ENCODE measurements at regions not wholly inside any gene's neighbourhood (a gene's known extent, or its start where the extent isn't known, plus 50 kb on each side); places are given as distances from the start of the nearest gene placed in this dataset.
A peak's percentile ranks its signal among the peaks of the same experiment; 100 is the strongest.
"Not testable (repeated sequence)": the region's sequence is repeated elsewhere in the genome, so short reads cannot be mapped to it uniquely, and the experiment has no call there.

DNA sequence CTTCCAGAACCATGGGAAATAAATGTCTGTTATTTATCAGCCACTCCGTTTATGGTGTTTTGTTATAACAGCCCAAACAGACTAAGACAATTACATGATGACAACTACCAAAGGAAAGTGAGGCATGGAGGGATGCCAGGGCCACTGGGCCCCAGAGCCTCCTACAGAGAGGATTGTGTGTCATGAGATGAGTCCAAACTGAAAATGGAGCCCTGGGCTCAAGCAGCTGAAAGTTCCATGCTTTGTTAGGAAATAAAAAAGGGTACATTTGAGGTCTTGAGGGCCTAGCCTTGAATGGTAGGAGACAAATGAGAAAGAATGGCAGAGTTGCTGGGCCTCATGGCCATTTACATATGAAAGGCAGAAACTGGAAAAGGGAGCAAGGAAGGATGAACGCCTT lies 586.5 kb downstream of the CETN3 start:
- WGBS, 2 experiments (ENCODE audit: low coverage in 1 of 2, low lambda C conversion rate in 2 of 2, missing lambda C conversion rate in 2 of 2) = 79 to 82% methylated on average over 2 of the region's 2 CpGs
- TF ChIP-seq EZH2 (IDR thresholded peaks at IDR 0.05; ENCODE audit: insufficient read depth, poor library complexity, severe bottlenecking) (no peak), EZH2phosphoT487 (IDR thresholded peaks at IDR 0.05; ENCODE audit: insufficient read depth, low read depth) (no peak)
- no peaks in the 10 kb centered on the region for H3K36me3 ChIP-seq (ENCODE audit: low read depth)
- H3K9me2 ChIP-seq (ENCODE audit: insufficient read depth) = peaks cover 5% of the 10 kb centered on the region; the same call in 1 of the 2 replicates
- H3F3A ChIP-seq (ENCODE audit: insufficient read depth) = no peaks in the 10 kb centered on the region
- no peak overlapping the region for H3K4me2 ChIP-seq (ENCODE audit: unreplicated experiment)
- no peaks in the 10 kb centered on the region for H3K9me3 ChIP-seq (ENCODE audit: low read depth)
- H3K27me3 ChIP-seq (replicated peaks; ENCODE audit: insufficient read depth) = no peaks in the 10 kb centered on the region
- no peak overlapping the region for H3K9ac ChIP-seq
- no peak overlapping the region for H3K4me3 ChIP-seq
- no peaks in the 10 kb centered on the region for H3K79me2 ChIP-seq (ENCODE audit: insufficient read depth)
- in situ Hi-C loops (cut with MboI) = no loop called here
- no peaks in the 10 kb centered on the region for H3K4me1 ChIP-seq (ENCODE audit: insufficient read depth)
- H2AFZ ChIP-seq = no peak overlapping the region
- DNase-seq = no peak
- no peaks in the 10 kb centered on the region for H4K20me1 ChIP-seq (ENCODE audit: insufficient read depth)
- no peak overlapping the region for H3K27ac ChIP-seq

DNA sequence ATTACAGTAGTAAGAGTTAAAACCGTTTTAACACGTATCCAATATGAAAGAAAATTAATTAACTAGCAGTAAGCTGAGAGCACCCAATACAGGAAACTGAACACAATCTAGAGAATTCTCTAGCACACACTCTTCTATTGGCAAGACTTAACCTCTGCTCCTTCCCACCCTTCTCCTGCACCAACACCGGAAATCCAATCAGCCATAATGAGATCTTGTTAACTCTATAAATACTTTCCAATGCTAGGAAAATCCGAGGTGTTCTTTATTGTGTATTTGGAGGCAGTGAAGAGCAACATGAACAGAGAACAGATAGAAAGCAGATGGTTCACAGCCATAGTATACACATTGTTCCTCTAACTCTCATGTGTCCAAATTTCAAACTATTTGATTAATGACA lies 591.7 kb downstream of the CETN3 start:
- Histone ChIP-seq H3K27ac (no peak overlapping the region), H3K4me3 (no peak overlapping the region), H3K36me3 (ENCODE audit: low read depth) (no peaks in the 10 kb centered on the region), H3F3A (ENCODE audit: insufficient read depth) (no peaks in the 10 kb centered on the region), H3K79me2 (ENCODE audit: insufficient read depth) (no peaks in the 10 kb centered on the region), H3K4me2 (ENCODE audit: unreplicated experiment) (no peak overlapping the region), H4K20me1 (ENCODE audit: insufficient read depth) (no peaks in the 10 kb centered on the region), H2AFZ (no peak overlapping the region), H3K9me2 (ENCODE audit: insufficient read depth) (no peaks in the 10 kb centered on the region), H3K9me3 (ENCODE audit: low read depth) (no peaks in the 10 kb centered on the region), H3K27me3 (replicated peaks; ENCODE audit: insufficient read depth) (no peaks in the 10 kb centered on the region), H3K4me1 (ENCODE audit: insufficient read depth) (no peaks in the 10 kb centered on the region), H3K9ac (no peak overlapping the region)
- 31 to 32% methylated on average over 4 of the region's 4 CpGs for WGBS, 2 experiments (ENCODE audit: low coverage in 1 of 2, low lambda C conversion rate in 2 of 2, missing lambda C conversion rate in 2 of 2)
- in situ Hi-C loops (cut with MboI) = no loop called here
- TF ChIP-seq EZH2phosphoT487 (IDR thresholded peaks at IDR 0.05; ENCODE audit: insufficient read depth, low read depth) (no peak), EZH2 (IDR thresholded peaks at IDR 0.05; ENCODE audit: insufficient read depth, poor library complexity, severe bottlenecking) (no peak)
- no peak for DNase-seq

DNA sequence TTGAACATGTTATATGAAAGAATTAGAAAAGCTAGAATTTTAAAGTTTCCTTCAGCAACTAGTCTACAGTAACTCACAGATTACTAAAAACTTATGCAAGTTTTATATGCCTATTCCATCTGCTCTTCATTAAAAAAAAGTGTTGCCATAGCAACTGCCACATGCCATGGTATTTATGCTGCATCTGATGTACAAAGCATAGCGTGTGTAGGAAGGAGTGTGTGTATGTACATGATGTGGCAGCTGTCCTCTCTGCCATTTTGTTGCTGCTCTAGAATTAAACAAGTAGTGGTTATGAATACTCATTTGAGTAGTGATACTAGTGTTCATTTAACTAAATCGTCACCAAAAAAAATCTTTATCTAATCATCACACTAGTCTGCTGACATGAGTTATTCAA lies 593.5 kb downstream of the CETN3 start:
- Histone ChIP-seq H3K79me2 (ENCODE audit: insufficient read depth) (no peaks in the 10 kb centered on the region), H3K9ac (no peak overlapping the region), H4K20me1 (ENCODE audit: insufficient read depth) (no peaks in the 10 kb centered on the region), H3K4me2 (ENCODE audit: unreplicated experiment) (no peak overlapping the region), H3F3A (ENCODE audit: insufficient read depth) (no peaks in the 10 kb centered on the region), H3K4me1 (ENCODE audit: insufficient read depth) (no peaks in the 10 kb centered on the region), H3K36me3 (ENCODE audit: low read depth) (no peaks in the 10 kb centered on the region), H3K27ac (no peak overlapping the region), H2AFZ (no peak overlapping the region), H3K9me3 (ENCODE audit: low read depth) (no peaks in the 10 kb centered on the region), H3K9me2 (ENCODE audit: insufficient read depth) (no peaks in the 10 kb centered on the region), H3K4me3 (no peak overlapping the region), H3K27me3 (replicated peaks; ENCODE audit: insufficient read depth) (no peaks in the 10 kb centered on the region)
- TF ChIP-seq EZH2phosphoT487 (IDR thresholded peaks at IDR 0.05; ENCODE audit: insufficient read depth, low read depth) = no peak
- TF ChIP-seq EZH2 (IDR thresholded peaks at IDR 0.05; ENCODE audit: insufficient read depth, poor library complexity, severe bottlenecking) = no peak
- in situ Hi-C loops (cut with MboI) = no loop called here
- peak; percentile 23 for DNase-seq
- WGBS, 2 experiments (ENCODE audit: low coverage in 1 of 2, low lambda C conversion rate in 2 of 2, missing lambda C conversion rate in 2 of 2) = 26% methylated on average over 2 of the region's 2 CpGs

DNA sequence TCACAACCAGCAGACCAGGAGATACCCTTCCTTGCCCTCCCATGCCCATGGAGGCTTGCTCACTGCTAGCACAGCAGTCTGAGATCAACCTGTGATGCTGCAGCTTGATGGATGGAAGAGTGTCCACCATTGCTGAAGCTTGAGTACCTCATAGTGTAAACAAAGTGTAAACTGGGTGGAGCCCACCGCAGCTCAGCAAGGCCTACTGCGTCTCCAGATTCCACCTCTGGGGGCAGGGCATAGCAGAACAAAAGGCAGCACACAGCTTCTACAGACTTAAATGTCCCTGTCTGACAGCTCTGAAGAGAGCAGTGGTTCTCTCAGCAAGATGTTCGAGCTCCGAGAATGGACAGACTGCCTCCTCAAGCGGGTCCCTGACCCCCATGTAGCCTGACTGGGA lies 608.8 kb downstream of the CETN3 start:
- H3K9me2 ChIP-seq (ENCODE audit: insufficient read depth); DNase-seq; H3K9me3 ChIP-seq (ENCODE audit: low read depth); H3K9ac ChIP-seq; H3K79me2 ChIP-seq (ENCODE audit: insufficient read depth); H3F3A ChIP-seq (ENCODE audit: insufficient read depth); H3K4me3 ChIP-seq; H4K20me1 ChIP-seq (ENCODE audit: insufficient read depth); H3K4me2 ChIP-seq (ENCODE audit: unreplicated experiment); H3K4me1 ChIP-seq (ENCODE audit: insufficient read depth); H3K27me3 ChIP-seq (replicated peaks; ENCODE audit: insufficient read depth); H3K36me3 ChIP-seq (ENCODE audit: low read depth); H3K27ac ChIP-seq; in situ Hi-C loops (cut with MboI); H2AFZ ChIP-seq: not testable (repeated sequence)
- 65 to 66% methylated on average over 5 of the region's 5 CpGs for WGBS, 2 experiments (ENCODE audit: low coverage in 1 of 2, low lambda C conversion rate in 2 of 2, missing lambda C conversion rate in 2 of 2)

DNA sequence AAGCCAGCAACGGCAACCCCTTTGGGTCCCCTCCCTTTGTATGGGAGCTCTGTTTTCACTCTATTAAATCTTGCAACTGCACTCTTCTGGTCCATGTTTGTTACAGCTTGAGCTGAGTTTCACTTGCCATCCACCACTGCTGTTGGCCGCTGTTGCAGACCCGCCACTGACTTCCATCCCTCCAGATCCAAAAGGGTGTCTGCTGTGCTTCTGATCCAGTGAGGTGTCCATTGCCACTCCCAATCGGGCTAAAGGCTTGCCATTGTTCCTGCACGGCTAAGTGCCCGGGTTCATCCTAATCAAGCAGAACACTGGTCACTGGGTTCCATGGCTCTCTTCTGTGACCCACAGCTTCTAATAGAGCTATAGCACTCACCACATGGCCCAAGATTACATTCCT lies 615.1 kb downstream of the CETN3 start:
- in situ Hi-C loops (cut with MboI); H3K9me3 ChIP-seq (ENCODE audit: low read depth); H3K27me3 ChIP-seq (replicated peaks; ENCODE audit: insufficient read depth); H3K4me1 ChIP-seq (ENCODE audit: insufficient read depth); H3K36me3 ChIP-seq (ENCODE audit: low read depth); H3K27ac ChIP-seq; H3K9me2 ChIP-seq (ENCODE audit: insufficient read depth); H3K4me3 ChIP-seq; H3K9ac ChIP-seq; DNase-seq; H3K4me2 ChIP-seq (ENCODE audit: unreplicated experiment); H3F3A ChIP-seq (ENCODE audit: insufficient read depth); H3K79me2 ChIP-seq (ENCODE audit: insufficient read depth); H4K20me1 ChIP-seq (ENCODE audit: insufficient read depth); H2AFZ ChIP-seq: not testable (repeated sequence)
- WGBS, 2 experiments (ENCODE audit: low coverage in 1 of 2, low lambda C conversion rate in 2 of 2, missing lambda C conversion rate in 2 of 2) = 69 to 79% methylated on average over 6 of the region's 6 CpGs

DNA sequence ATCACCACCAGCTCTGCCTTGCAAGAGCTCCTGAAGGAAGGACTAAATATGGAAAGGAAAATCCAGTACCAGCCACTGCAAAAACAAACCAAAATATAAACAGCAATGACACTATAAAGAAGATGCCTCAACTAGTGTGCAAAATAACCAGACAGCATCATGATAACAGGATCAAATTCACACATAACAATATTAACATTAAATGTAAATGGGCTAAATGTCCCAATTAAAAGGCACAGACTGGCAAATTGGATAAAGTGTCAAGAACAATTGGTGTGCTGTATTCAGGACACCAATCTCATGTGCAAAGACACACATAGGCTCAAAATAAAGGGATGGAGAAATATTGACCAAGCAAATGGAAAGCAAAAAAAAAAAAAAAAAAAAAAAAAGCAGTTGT lies 629.8 kb downstream of the CETN3 start:
- H3K4me3 ChIP-seq; H3K4me1 ChIP-seq (ENCODE audit: insufficient read depth); H3K36me3 ChIP-seq (ENCODE audit: low read depth); H3K9me3 ChIP-seq (ENCODE audit: low read depth); H3K9ac ChIP-seq; H3K79me2 ChIP-seq (ENCODE audit: insufficient read depth); H3K27ac ChIP-seq; H3K4me2 ChIP-seq (ENCODE audit: unreplicated experiment); DNase-seq; H3K27me3 ChIP-seq (replicated peaks; ENCODE audit: insufficient read depth); H3F3A ChIP-seq (ENCODE audit: insufficient read depth); H3K9me2 ChIP-seq (ENCODE audit: insufficient read depth); H2AFZ ChIP-seq; in situ Hi-C loops (cut with MboI); H4K20me1 ChIP-seq (ENCODE audit: insufficient read depth): not testable (repeated sequence)
